ENCODE measurements at regions not wholly inside any gene's neighbourhood (a gene's known extent, or its start where the extent isn't known, plus 50 kb on each side); places are given as distances from the start of the nearest gene placed in this dataset.
"Not testable (repeated sequence)": the region's sequence is repeated elsewhere in the genome, so short reads cannot be mapped to it uniquely, and the experiment has no call there.

- no peak for TF ChIP-seq REST (IDR thresholded peaks at IDR 0.05; ENCODE audit: unreplicated experiment)
- no peak for TF ChIP-seq ZNF331 (CRISPR knock-in tag; IDR thresholded peaks at IDR 0.05; ENCODE audit: low read depth)
- TF ChIP-seq NANOG (IDR thresholded peaks at IDR 0.05; ENCODE audit: borderline replicate concordance), result no peak
- TF ChIP-seq JUNB (IDR thresholded peaks at IDR 0.05; ENCODE audit: unreplicated experiment), result no peak
- no peak for TF ChIP-seq STAT1 (IDR thresholded peaks at IDR 0.05; ENCODE audit: unreplicated experiment)
- TF ChIP-seq POLR2AphosphoS5 (IDR thresholded peaks at IDR 0.05; ENCODE audit: low read depth), result no peak
- TF ChIP-seq ZNF114 (CRISPR knock-in tag; IDR thresholded peaks at IDR 0.05), result no peak
- TF ChIP-seq CREB1 (CRISPR knock-in tag; IDR thresholded peaks at IDR 0.05; ENCODE audit: low read depth), result no peak
- no peak for TF ChIP-seq CTCF (conservative IDR thresholded peaks at IDR 0.05; ENCODE audit: low read depth in 2 of 2)
These were observed 69.7 kb downstream of the DLL1 start (continued) for GRCh38 chr6:170221052-170221752.

GRCh38 chr6:170213637-170214018 is 77.2 kb downstream of the DLL1 start:
- not testable (repeated sequence) for H3K4me2 ChIP-seq; ATAC-seq; H3K4me1 ChIP-seq (ENCODE audit: insufficient read depth)

More at GRCh38 chr6:170213637-170214018, 77.2 kb downstream of the DLL1 start:
- Mint-ChIP-seq H3K27me3 (ENCODE audit: insufficient read depth, low read depth, poor library complexity) (peaks cover 13% of the 10 kb centered on the region), H3K36me3 (ENCODE audit: low read depth) (peaks cover 15% of the 10 kb centered on the region), H3K9me3 (peaks cover 18% of the 10 kb centered on the region)
- H3K27ac Mint-ChIP-seq; H2AFZ ChIP-seq; DNase-seq (ENCODE audit: low spot score); H4K20me1 ChIP-seq (replicated peaks; ENCODE audit: insufficient read depth); H3K9me2 ChIP-seq (ENCODE audit: insufficient read depth); H3K27me3 ChIP-seq (ENCODE audit: insufficient read depth); H3F3A ChIP-seq (replicated peaks; ENCODE audit: low read depth); H3K36me3 ChIP-seq (ENCODE audit: insufficient read depth); H3K4me3 Mint-ChIP-seq; H3K4me3 ChIP-seq; H3K79me2 ChIP-seq (replicated peaks; ENCODE audit: insufficient read depth); H3K27ac ChIP-seq (ENCODE audit: low read depth); H3K4me1 Mint-ChIP-seq: not testable (repeated sequence)

Data from GM23338 (cell line).